Cardiac septum (tissue), 1 donor: ENCODE measurements at regions not wholly inside any gene's neighbourhood (a gene's known extent, or its start where the extent isn't known, plus 50 kb on each side); places are given as distances from the start of the nearest gene placed in this dataset.
"Not testable (repeated sequence)": the region's sequence is repeated elsewhere in the genome, so short reads cannot be mapped to it uniquely, and the experiment has no call there.

Experiments
- DNase-seq: peaks from one replicate; pipeline ENCODE4 v3.0.0-alpha.2; 2020; ENCODE audit warnings: low spot score
- intact Hi-C: fragments of 100-400 bp; cut with DNase I; formaldehyde crosslinking; loops from one replicate; pipeline ENCODE4 v1.14.0; 2022
- donor health status: DM: no; HTN: no; CAD: no.

DNA sequence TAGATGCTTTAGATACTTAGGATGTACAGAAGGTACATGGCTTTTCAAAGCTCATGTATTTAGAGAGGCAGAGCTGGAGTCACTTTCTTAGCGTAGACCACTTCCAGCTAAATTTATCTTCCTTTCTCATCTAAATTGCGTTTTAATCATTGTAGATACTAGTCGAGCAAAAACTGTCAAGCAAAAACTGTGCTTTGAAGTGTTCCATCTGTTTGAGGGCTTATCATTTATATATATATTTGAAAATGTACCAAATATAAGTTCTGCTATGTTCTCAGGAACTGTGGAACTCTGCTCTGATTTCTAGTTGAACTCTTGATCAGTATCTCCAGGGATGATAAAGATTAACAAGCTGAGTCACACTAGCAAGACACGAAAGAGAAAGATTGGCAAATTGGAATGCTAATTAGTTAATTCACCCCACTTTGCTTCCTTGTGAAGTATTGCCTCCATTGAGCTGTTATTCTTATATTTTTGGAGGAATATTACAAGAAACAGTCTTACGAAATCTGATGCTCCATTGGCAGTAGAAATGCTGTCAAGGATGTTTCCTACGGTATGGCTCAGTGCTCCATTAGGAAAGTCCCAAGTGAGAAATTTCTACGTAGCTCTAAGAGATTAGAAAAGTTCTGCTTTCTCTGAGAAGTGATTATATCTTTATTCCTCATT is 310.7 kb downstream of the AEBP2 start:
- no peak for DNase-seq
- intact Hi-C loops = loop anchor here (10.0 kb wide), 2 partner anchors 615 to 855 kb away; partner anchors contain the start of gene PDE3A

DNA sequence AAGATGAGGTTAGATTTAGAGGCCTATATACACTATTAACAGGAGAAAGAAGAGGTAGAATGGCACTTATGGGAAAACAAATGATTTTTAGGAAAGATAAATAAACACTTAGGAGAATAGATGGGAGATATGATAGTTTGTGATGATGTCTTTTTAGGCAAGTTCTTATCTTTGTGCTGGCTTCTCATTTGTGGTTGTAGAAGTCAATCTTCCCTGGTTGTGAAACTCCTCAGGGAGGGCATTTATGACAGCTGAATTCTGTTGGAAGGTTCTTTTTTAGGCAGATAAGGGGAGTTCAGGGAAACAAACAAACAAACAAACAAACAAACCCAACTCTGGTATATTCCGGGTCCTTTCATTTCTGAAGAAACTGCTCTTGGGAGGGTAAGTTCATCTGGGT is 311.8 kb downstream of the AEBP2 start:
- intact Hi-C loops = loop anchor here (10.0 kb wide), 2 partner anchors 614 to 854 kb away; partner anchors contain the start of gene PDE3A
- DNase-seq = no peak

DNA sequence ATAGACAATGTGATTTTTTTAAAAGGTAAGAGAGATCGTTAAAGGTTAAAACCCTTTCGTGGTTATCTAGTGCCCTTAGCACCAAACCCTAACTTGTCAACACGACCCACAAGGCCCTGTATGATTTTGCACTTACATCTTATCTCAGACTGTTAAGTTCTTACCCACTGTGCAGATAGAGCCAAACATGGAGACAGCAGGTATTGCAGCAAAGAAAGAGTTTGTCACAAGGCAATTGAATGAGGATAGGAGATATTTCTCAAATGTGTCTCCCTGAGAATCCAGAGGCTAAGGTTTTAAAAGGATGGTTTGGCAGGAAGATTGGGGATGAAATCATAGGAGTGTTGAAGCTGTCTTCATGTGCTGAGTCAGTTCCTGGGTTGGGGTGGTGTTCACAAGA is 313.4 kb downstream of the AEBP2 start:
- DNase-seq = no peak
- intact Hi-C loops = loop anchor here (10.0 kb wide), 2 partner anchors 612 to 852 kb away; partner anchors contain the start of gene PDE3A

DNA sequence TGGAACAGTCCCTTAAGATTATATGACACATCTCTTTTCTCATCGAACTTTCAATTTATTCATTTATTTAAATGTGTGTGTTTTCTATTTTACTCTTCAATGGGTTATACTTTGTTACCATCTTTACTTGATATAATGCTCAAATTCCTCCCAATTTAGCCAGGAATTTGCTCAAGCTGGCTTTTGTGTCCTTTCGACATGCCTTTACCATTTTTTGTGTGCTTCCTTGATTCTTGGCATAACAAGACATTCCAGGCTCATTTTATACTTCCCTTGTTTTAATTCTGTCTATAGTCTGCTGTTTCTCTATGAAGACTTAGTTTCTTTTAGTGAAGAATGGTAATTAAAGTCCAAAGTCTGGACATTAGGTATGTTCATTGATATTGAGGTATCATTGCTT is 315.8 kb downstream of the AEBP2 start:
- intact Hi-C loops = loop anchor here (5.0 to 10.0 kb wide), 3 partner anchors 92 to 850 kb away; partner anchors contain the start of gene PDE3A
- no peak for DNase-seq

DNA sequence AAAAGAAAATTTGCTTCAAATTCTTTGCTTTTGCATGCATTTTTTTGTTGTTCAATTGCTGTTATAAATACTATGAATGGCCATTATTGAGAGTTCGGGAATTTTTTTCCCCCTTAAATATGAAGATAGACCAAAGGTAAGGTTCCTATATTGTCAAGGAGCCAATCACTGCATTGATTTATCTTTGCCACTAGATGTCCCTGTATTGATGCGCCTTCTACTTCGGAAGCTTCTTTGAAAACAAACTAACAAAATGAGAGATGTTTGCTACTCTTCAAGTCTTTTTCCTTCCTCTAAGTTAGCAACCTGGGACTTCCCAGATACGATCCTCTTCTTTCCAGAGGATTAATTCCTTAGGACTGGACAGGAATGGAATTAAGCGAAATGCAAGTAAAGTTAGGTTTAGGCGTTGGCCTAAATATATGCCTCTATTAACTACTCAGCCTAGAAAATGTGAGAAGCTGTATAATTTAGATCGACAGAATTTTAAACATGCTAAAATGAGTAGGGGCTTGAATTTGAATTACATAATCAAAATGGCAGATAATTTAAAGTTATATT is 318.1 kb downstream of the AEBP2 start:
- no peak for DNase-seq
- intact Hi-C loops = loop anchor here (5.0 to 10.0 kb wide), 3 partner anchors 90 to 847 kb away; partner anchors contain the start of gene PDE3A

DNA sequence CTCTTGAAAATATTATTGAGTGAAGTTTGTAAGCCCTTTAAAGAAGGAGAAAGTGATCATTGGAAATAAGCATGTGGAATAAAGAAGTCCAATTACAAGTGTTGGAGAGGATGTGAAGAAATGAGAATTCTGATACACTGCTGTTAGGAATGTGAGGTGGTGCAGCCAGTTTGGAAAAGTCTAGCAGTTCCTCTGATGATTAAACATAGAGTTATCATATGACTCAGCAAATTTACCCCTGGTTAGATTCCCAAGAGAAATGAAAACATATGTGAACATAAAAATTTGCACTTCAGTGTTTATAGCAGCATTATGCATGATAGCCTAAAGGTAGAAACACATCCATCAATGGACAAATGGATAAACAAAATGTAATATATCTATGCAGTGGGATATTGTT is 319.9 kb downstream of the AEBP2 start:
- DNase-seq = no peak
- intact Hi-C loops = loop anchor here (5.0 to 10.0 kb wide), 3 partner anchors 88 to 846 kb away; partner anchors contain the start of gene PDE3A

DNA sequence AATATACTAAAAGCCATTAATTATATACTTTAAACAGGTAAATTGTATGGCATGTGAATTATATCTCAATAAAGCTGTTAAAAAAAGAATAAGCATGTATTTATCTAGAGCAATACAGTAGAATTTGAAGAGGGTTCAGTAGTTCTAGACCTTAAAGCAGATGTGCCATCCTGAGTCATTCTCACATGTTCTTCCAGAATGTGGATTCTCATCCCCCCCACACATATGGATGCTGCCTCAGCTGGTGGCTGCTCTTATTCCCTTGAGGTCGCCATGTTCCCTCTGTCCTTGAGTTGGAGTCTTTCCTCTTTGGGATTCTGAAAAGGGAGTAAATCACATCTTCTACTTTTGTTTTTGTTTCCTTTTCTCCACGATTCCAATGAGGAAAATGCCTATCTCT is 321.3 kb downstream of the AEBP2 start:
- intact Hi-C loops = no loop called here
- DNase-seq = no peak

DNA sequence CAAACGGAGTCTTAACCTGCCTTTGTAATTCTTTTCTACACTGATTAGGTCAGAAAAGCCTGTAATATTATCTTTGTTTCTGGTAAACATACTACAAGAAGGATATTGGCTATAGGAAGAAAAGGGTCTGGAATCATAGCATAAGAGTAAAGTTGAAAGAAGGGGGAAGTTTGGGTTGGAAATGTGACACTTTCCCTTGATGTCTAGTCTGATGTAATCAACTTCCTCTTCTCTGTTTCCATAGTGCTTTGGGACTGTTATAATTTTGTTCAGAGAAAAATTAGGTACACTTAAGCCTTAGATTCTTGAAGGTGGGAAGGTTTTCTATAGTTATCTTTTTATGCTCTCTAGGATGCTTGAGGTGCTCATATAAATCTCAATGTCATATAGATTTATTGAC is 322.2 kb downstream of the AEBP2 start:
- intact Hi-C loops = no loop called here
- DNase-seq = no peak

DNA sequence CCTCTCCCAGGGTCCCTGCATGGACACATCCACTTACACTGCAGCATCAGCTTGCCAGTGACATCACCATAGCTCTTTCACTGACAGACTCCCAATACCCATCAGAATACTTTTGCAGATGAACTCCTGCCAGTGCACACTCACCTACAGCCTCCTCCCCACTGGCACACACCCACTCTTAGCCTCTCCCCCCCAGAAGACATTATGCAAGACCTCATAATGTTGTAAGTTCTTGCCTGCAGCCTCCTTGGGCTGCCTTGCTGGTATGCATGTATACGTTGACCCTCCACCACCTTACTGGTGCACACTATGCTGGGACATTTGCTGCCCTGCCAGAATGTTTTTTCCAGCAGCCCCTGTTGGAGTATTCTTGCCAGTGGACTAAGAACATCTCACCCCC is 324.2 kb downstream of the AEBP2 start:
- intact Hi-C loops = no loop called here
- DNase-seq = no peak

DNA sequence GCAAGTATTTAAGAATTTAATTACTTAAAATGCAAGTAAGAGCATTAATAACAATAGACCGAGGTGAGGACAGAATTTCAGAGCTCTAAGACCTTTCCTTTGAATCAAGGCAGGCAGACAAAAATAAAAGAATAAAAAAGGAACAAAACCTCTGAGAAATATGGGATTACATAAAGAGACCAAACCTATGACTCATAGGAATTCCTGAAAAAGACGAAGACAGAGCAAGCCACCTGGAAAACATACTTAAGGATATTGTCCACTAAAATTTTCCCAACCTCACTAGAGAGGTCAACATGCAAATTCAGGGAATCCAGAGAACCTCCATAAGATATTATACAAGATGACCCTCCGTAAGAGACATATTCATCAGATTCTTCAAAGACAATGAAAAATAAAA is 325.1 kb downstream of the AEBP2 start:
- intact Hi-C loops = no loop called here
- DNase-seq = no peak

DNA sequence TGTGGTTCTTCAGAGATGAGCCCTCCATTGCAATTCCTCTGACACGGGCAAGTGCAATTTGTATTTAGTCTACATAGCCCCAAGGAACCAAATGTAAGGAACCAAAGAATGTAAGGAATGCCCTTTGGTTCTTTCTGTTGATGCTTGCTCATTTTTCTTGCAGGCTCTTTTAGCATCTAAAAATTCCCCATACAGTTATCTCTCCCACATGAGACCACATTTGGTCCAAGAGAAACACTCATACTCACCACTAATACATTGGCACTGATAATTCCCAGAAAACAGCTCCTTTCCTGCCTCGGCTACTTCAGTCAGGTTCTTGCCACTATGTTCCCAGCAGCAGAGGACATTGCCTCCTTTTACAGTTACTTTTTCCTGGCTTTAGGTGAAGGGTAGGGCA is 332.6 kb downstream of the AEBP2 start:
- no peak for DNase-seq
- intact Hi-C loops = no loop called here

DNA sequence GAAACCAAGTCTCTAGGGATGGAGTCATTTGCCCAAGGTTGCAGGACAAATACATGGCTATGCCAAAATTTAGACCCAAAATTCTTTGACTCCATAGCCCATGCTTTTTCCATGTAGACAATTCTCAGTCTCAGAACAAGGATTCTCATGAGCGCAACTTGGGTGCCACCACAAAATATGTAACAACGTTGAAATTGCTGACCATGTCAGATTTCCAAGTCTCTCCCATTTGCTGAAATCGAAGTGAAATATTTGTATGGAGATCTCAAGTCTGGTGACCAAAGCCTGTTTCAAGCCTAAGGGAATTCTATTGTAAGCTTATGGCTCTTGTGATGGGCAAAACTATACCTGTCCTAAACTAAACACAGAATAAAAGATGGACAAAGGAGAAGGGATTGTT is 333.5 kb downstream of the AEBP2 start:
- intact Hi-C loops = no loop called here
- DNase-seq = no peak

DNA sequence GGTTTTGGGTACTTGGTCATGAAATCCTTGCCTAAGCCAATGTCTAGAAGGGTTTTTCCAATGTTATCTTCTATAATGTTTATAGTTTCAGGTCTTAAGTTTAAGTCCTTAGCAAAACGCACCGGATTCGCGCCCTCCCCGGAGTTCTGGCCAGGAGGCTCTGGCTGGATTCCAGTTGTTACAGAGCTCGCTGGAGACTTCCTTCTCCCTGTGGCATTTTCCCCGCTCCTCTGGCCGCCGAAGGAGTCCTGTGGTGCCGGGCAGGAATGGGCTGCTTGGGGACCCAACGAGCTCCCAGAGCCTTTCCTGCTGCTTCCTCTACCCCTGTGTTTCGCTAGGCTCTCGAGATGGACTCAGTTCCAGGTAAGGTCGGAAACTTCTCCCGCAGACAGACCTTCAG is 335.9 kb downstream of the AEBP2 start:
- intact Hi-C loops = loop anchor here (5.0 kb wide), 1 partner anchor 72 kb away; no protein-coding TSS in a partner anchor

DNA sequence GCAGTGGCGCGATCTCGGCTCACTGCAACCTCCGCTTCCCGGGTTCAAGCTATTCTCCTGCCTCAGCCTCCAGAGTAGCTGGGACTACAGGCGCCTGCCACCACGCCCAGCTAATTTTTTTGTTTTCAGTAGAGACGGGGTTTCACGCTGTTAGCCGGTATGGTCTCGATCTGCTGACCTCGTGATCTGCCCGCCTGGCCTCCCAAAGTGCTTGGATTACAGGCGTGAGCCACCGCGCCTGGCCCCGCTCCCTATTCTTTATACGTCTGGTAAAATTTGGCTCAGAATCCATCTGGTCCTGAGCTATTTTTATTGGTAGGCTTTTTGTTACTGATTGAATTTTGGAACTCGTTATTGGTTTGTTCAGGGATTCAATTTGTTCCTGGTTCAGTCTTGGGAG is 336.7 kb downstream of the AEBP2 start:
- DNase-seq = not testable (repeated sequence)
- intact Hi-C loops = loop anchor here (5.0 kb wide), 1 partner anchor 71 kb away; no protein-coding TSS in a partner anchor

More for the DNA sequence above, 335.9 kb downstream of the AEBP2 start:
- no peak for DNase-seq

DNA sequence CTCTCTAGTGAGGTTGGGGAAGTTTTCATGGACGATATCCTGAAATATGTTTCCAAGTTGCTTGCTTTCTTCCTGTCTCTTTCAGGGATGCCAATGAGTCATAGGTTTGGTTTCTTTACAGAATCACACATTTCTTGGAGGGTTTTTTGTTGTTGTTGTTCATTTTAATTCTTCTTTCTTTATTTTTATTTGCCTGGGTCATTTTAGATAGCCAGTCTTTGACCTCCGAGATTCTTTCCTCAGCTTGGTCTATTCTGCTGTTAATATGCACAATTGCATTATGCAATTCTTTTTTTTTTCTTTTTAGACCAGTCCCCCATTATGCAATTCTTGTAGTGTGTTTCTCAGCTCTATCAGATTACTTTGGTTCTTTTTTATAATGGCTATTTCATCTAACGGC is 338.9 kb downstream of the AEBP2 start:
- no peak for DNase-seq
- intact Hi-C loops = loop anchor here (5.0 kb wide), 1 partner anchor 69 kb away; no protein-coding TSS in a partner anchor

DNA sequence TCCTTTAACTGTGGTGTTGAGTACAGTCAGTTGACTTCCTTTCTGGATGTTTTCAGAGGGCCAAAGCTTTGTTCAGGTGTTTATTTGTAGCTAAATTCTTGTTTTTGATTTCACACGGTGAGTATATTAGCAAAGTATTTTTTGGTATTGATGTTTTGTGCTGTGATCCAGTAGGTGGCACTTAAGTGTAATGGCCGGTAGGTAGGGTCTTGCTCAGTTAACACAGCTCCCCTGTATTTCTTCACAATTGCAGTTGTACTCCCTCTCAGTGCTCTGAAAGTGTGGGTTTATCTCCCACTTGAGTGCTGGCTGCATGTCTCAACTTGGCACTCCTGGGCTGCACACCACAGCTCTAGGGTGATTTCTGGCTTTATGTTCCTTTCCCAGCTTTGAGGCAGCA is 339.5 kb downstream of the AEBP2 start:
- intact Hi-C loops = loop anchor here (5.0 kb wide), 1 partner anchor 69 kb away; no protein-coding TSS in a partner anchor
- no peak for DNase-seq

DNA sequence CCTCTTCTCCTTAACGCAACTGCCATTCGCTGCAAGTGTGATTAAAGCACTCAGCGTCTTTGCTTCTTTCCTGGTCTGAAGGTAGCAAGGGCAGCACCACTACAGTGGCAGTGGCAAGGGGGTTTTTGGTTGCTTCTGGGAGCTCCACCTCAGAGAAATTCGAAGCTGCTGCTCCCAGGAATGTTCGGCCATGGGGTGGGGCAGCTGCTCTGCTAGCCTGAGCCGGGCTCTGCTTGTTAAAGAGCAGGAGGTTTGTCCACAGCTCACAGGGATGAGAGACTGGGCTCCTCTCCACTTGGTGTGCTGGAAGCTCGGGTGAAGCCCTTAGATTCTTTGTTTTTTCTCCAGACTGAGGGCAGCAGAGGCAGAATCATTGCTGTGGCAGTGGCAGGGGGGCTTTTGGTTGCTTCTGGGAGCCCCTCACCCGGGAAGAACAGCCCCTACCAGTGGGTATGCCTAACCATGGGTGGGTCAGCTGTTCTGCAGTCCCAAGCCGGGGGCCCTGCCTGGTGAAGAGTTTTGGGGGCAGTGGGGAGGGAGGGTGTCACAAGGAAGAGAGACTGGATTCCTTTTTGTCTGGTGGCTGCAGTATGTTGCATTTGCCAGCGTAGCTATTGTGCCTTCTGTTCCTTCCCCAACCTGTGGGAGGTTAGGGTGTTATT is 340.2 kb downstream of the AEBP2 start:
- DNase-seq = no peak
- intact Hi-C loops = loop anchor here (5.0 kb wide), 1 partner anchor 68 kb away; no protein-coding TSS in a partner anchor

DNA sequence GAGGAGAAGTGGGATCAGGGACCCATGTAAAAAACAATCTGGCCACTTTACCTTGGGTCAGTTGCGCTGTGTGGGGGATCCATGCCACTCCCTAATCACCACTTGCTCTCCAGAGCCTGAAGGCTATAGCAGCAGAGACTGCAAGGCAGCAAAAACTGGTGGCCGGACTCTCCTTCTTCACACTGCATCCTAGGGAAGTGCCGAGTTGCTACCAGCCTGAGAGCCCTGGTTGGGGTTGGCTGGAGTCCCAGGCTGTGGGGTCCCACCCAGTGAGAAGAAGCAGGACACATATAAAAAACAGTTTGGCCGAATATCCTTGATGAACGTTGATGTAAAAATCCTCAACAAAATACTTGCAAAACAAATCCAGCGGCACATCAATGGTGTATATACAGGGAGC is 341.2 kb downstream of the AEBP2 start:
- no peak for DNase-seq
- intact Hi-C loops = no loop called here

DNA sequence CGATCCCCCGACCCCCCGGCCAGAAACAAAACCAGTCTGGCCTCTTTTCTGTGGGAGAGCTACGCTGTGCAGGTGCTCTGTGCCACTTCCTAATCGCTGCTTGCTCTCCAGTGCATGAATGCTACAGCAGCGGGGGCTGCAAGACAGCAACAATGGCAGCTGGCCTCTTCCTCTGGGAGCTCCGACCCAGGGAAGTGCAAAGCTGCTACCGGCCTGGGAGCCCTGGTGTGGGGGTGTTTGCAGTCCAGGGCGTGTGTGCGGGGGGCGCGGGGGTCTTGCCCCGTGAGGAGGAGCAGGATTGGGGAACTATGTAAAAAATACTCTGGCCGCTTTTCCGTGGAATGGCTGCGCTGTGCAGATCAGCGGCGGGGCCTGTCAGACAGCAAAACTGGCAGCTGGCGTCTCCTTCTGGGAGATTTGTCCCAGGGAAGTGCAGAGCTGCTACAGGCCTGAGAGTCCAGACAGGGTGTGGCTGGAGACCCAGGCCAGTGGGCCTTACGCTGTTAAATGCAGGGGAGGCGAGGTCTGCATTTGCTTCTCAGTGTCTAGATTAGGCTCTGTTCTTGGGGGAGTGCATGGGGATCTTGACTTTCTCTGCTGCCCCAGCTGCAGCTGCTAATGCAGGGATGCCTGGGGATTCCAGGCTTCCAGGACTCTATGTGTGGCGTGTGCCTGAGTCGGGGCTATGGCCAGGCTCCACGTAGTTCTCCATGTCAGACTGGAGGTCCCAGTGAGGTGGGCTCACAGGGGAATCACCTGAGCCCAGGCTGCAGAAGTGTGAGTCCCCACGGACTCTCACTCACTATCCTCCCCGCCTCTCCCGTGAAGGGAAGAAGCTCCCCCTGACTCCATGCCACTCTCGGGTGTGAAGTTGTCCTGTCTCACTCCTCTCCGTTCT is 344.5 kb downstream of the AEBP2 start:
- intact Hi-C loops = no loop called here
- DNase-seq = no peak
